ENCODE measurements at regions not wholly inside any gene's neighbourhood (a gene's known extent, or its start where the extent isn't known, plus 50 kb on each side); places are given as distances from the start of the nearest gene placed in this dataset.

- H4K20me1 ChIP-seq (replicated peaks; ENCODE audit: control insufficient read depth, extremely low read depth, insufficient read depth, low read length) = no peaks in the 10 kb centered on the region
- H3K36me3 ChIP-seq (ENCODE audit: control insufficient read depth in 2 of 2, extremely low read depth in 1 of 2, insufficient read depth in 2 of 2, low read length in 2 of 2) = no peaks in the 10 kb centered on the region
- H3K4me3 ChIP-seq (replicated peaks in 1 of 3; ENCODE audit: insufficient read depth in 1 of 3, low read depth in 1 of 3, low read length in 3 of 3) = no peak overlapping the region
- no TSS peak for BruUV-seq (replicated peaks)
- no peak for DNase-seq (ENCODE audit: low read depth, low spot score)
- no peaks in the 10 kb centered on the region for H3K79me2 ChIP-seq (ENCODE audit: control insufficient read depth, insufficient read depth, low read length)
- ChIA-PET POLR2A (no interaction called here), CTCF (no interaction called here)
- no peaks in the 10 kb centered on the region for H3K9me1 ChIP-seq (replicated peaks; ENCODE audit: control insufficient read depth, extremely low read depth, insufficient read depth, low read length)
- H3K27ac ChIP-seq (ENCODE audit: insufficient read depth, low read depth, low read length) = no peak overlapping the region
- dilution Hi-C loops (cut with MboI; ENCODE audit: extremely low pct_ligation_motif_present, low sequenced_read_pairs) = no loop called here
- intact Hi-C loops (cut with micrococcal nuclease) = no loop called here
- no peak overlapping the region for H2AFZ ChIP-seq (ENCODE audit: low read depth, low read length)
- no peak overlapping the region for H3K4me2 ChIP-seq (ENCODE audit: insufficient read depth, low read length)
- no peak for FAIRE-seq
- H3K27me3 ChIP-seq (ENCODE audit: control insufficient read depth in 2 of 2, insufficient read depth in 2 of 2, low read length in 2 of 2) = no peaks in the 10 kb centered on the region
- no peak overlapping the region for H3K9ac ChIP-seq (replicated peaks; ENCODE audit: extremely low read depth, insufficient read depth, low read length)
- TF ChIP-seq MYC (IDR thresholded peaks at IDR 0.05; ENCODE audit: low read depth, low read length) = no peak
- no peak for TF ChIP-seq JUN (IDR thresholded peaks at IDR 0.05; ENCODE audit: borderline replicate concordance, insufficient read depth, insufficient read length, low read depth)
- no peak for TF ChIP-seq POLR2A (IDR thresholded peaks at IDR 0.05; ENCODE audit: low read depth, low read length)
- TF ChIP-seq EZH2 (IDR thresholded peaks at IDR 0.05; ENCODE audit: borderline replicate concordance, low read depth, low read length, severe bottlenecking) = no peak
- TF ChIP-seq POLR2AphosphoS5 (IDR thresholded peaks at IDR 0.05; ENCODE audit: insufficient read depth, low read depth, low read length) = no peak
- TF ChIP-seq, protein P1, sequence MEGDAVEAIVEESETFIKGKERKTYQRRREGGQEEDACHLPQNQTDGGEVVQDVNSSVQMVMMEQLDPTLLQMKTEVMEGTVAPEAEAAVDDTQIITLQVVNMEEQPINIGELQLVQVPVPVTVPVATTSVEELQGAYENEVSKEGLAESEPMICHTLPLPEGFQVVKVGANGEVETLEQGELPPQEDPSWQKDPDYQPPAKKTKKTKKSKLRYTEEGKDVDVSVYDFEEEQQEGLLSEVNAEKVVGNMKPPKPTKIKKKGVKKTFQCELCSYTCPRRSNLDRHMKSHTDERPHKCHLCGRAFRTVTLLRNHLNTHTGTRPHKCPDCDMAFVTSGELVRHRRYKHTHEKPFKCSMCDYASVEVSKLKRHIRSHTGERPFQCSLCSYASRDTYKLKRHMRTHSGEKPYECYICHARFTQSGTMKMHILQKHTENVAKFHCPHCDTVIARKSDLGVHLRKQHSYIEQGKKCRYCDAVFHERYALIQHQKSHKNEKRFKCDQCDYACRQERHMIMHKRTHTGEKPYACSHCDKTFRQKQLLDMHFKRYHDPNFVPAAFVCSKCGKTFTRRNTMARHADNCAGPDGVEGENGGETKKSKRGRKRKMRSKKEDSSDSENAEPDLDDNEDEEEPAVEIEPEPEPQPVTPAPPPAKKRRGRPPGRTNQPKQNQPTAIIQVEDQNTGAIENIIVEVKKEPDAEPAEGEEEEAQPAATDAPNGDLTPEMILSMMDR (IDR thresholded peaks at IDR 0.05; ENCODE audit: extremely low read depth in 1 of 2, insufficient read depth in 1 of 2, low read depth in 1 of 2, low read length in 2 of 2) = no peak
- H3K4me1 ChIP-seq (ENCODE audit: control insufficient read depth, extremely low read depth, insufficient read depth, low read length) = no peaks in the 10 kb centered on the region
- H3K9me3 ChIP-seq (replicated peaks; ENCODE audit: control insufficient read depth, insufficient read depth, low read length) = no peaks in the 10 kb centered on the region
Observed at GRCh38 chr4:156391325-156391653, 437.6 kb upstream of the CTSO start.

GRCh38 chr4:156390599-156391324 is 437.1 kb upstream of the CTSO start:
- intact Hi-C loops (cut with micrococcal nuclease) (no loop called here), dilution Hi-C loops (cut with MboI; ENCODE audit: extremely low pct_ligation_motif_present, low sequenced_read_pairs) (no loop called here)
- no TSS peak for BruUV-seq (replicated peaks)
- Histone ChIP-seq H3K79me2 (ENCODE audit: control insufficient read depth, insufficient read depth, low read length) (no peaks in the 10 kb centered on the region), H3K27ac (ENCODE audit: insufficient read depth, low read depth, low read length) (no peak overlapping the region), H3K36me3 (ENCODE audit: control insufficient read depth in 2 of 2, extremely low read depth in 1 of 2, insufficient read depth in 2 of 2, low read length in 2 of 2) (no peaks in the 10 kb centered on the region), H3K9me3 (replicated peaks; ENCODE audit: control insufficient read depth, insufficient read depth, low read length) (no peaks in the 10 kb centered on the region), H2AFZ (ENCODE audit: low read depth, low read length) (no peak overlapping the region), H3K27me3 (ENCODE audit: control insufficient read depth in 2 of 2, insufficient read depth in 2 of 2, low read length in 2 of 2) (no peaks in the 10 kb centered on the region), H3K4me3 (replicated peaks in 1 of 3; ENCODE audit: insufficient read depth in 1 of 3, low read depth in 1 of 3, low read length in 3 of 3) (no peak overlapping the region), H3K4me1 (ENCODE audit: control insufficient read depth, extremely low read depth, insufficient read depth, low read length) (no peaks in the 10 kb centered on the region), H3K9ac (replicated peaks; ENCODE audit: extremely low read depth, insufficient read depth, low read length) (no peak overlapping the region), H4K20me1 (replicated peaks; ENCODE audit: control insufficient read depth, extremely low read depth, insufficient read depth, low read length) (no peaks in the 10 kb centered on the region), H3K9me1 (replicated peaks; ENCODE audit: control insufficient read depth, extremely low read depth, insufficient read depth, low read length) (no peaks in the 10 kb centered on the region), H3K4me2 (ENCODE audit: insufficient read depth, low read length) (no peak overlapping the region)
- no peak for TF ChIP-seq MYC (IDR thresholded peaks at IDR 0.05; ENCODE audit: low read depth, low read length)
- TF ChIP-seq FOS (IDR thresholded peaks at IDR 0.05; ENCODE audit: borderline replicate concordance, insufficient read depth, low read length) = no peak
- no peak for TF ChIP-seq POLR2A (IDR thresholded peaks at IDR 0.05; ENCODE audit: low read depth, low read length)
- TF ChIP-seq GATA2 (IDR thresholded peaks at IDR 0.05; ENCODE audit: insufficient read depth, insufficient read length, low read depth, low read length) = no peak
- TF ChIP-seq, protein P1 (IDR thresholded peaks at IDR 0.05; ENCODE audit: extremely low read depth in 1 of 2, insufficient read depth in 1 of 2, low read depth in 1 of 2, low read length in 2 of 2) = no peak
- no peak for TF ChIP-seq EZH2 (IDR thresholded peaks at IDR 0.05; ENCODE audit: borderline replicate concordance, low read depth, low read length, severe bottlenecking)
- TF ChIP-seq, protein P2, sequence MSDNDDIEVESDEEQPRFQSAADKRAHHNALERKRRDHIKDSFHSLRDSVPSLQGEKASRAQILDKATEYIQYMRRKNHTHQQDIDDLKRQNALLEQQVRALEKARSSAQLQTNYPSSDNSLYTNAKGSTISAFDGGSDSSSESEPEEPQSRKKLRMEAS (IDR thresholded peaks at IDR 0.05; ENCODE audit: insufficient read depth, insufficient read length) = no peak
- TF ChIP-seq JUN (IDR thresholded peaks at IDR 0.05; ENCODE audit: borderline replicate concordance, insufficient read depth, insufficient read length, low read depth) = no peak
- no peak for TF ChIP-seq POLR2AphosphoS5 (IDR thresholded peaks at IDR 0.05; ENCODE audit: insufficient read depth, low read depth, low read length)
- ChIA-PET CTCF (interaction anchor here (0.6 kb wide), 1 partner anchor 10 kb away, joined by 3 read pairs; no protein-coding TSS in a partner anchor), POLR2A (no interaction called here)
- FAIRE-seq = no peak
- DNase-seq (ENCODE audit: low read depth, low spot score) = no peak

Data from endothelial cell of umbilical vein (primary cell).